IPS DF 4.7 (cell line): ENCODE measurements at regions not wholly inside any gene's neighbourhood (a gene's known extent, or its start where the extent isn't known, plus 50 kb on each side); places are given as distances from the start of the nearest gene placed in this dataset.
A peak's percentile ranks its signal among the peaks of the same experiment; 100 is the strongest.

ENCODE experiments used
- DNase-seq: peaks from one replicate; pipeline ENCODE4 v3.0.0-alpha.2; 2013; ENCODE audit warnings: low spot score; ENCODE audit errors: extremely low read depth

- no peak for DNase-seq
Observed at GRCh38 chr2:82169379-82169778, 1864.8 kb upstream of the LRRTM1 start.

GRCh38 chr2:82165377-82165776 lies 1860.8 kb upstream of the LRRTM1 start:
- no peak for DNase-seq

GRCh38 chr2:82158150-82158549 lies 1853.6 kb upstream of the LRRTM1 start:
- no peak for DNase-seq

- no peak for DNase-seq
Observed at GRCh38 chr2:82155469-82155868, 1850.9 kb upstream of the LRRTM1 start.

- DNase-seq = no peak
Observed at GRCh38 chr2:82143343-82143742, 1838.8 kb upstream of the LRRTM1 start.

GRCh38 chr2:82139979-82140611 lies 1835.5 kb upstream of the LRRTM1 start:
- DNase-seq = no peak

GRCh38 chr2:82137441-82137840 lies 1832.9 kb upstream of the LRRTM1 start:
- no peak for DNase-seq

- DNase-seq = no peak
Observed at GRCh38 chr2:82128051-82128450, 1823.5 kb upstream of the LRRTM1 start.

- DNase-seq = no peak
Observed at GRCh38 chr2:82124629-82125028, 1820.1 kb upstream of the LRRTM1 start.

GRCh38 chr2:82120654-82121053 lies 1816.1 kb upstream of the LRRTM1 start:
- DNase-seq = no peak

GRCh38 chr2:82120115-82120514 lies 1815.6 kb upstream of the LRRTM1 start:
- DNase-seq = no peak

- no peak for DNase-seq
Observed at GRCh38 chr2:82109418-82109817, 1804.9 kb upstream of the LRRTM1 start.

- no peak for DNase-seq
Observed at GRCh38 chr2:82098617-82099016, 1794.1 kb upstream of the LRRTM1 start.

- DNase-seq = no peak
Observed at GRCh38 chr2:82089518-82089917, 1785.0 kb upstream of the LRRTM1 start.

GRCh38 chr2:82084679-82085392 lies 1780.3 kb upstream of the LRRTM1 start:
- DNase-seq = no peak

- DNase-seq = no peak
Observed at GRCh38 chr2:82075875-82076274, 1771.3 kb upstream of the LRRTM1 start.

GRCh38 chr2:82062463-82062862 lies 1757.9 kb upstream of the LRRTM1 start:
- DNase-seq = peak; percentile 5

GRCh38 chr2:82055846-82056245 lies 1751.3 kb upstream of the LRRTM1 start:
- no peak for DNase-seq

- no peak for DNase-seq
Observed at GRCh38 chr2:82043867-82044266, 1739.3 kb upstream of the LRRTM1 start.

- DNase-seq = no peak
Observed at GRCh38 chr2:82027921-82028615, 1723.5 kb upstream of the LRRTM1 start.

GRCh38 chr2:82023710-82024109 lies 1719.2 kb upstream of the LRRTM1 start:
- no peak for DNase-seq

GRCh38 chr2:82013641-82014040 lies 1709.1 kb upstream of the LRRTM1 start:
- no peak for DNase-seq
